OCI-LY7 (cell line): ENCODE measurements at regions not wholly inside any gene's neighbourhood (a gene's known extent, or its start where the extent isn't known, plus 50 kb on each side); places are given as distances from the start of the nearest gene placed in this dataset.

Source experiments
- BruUV-seq: library from RNA; stranded (reverse); fragments of 400-500 nt; replicated peaks from 2 replicates; lab custom pipeline; 2021; lab: Mats Ljungman, UMichigan
- CTCF ChIA-PET: fragments of 300-600 bp; sonication (Branson Sonifier 250); formaldehyde crosslinking; loops from one replicate; lab custom pipeline; 2022; ENCODE audit warnings: antibody characterized with exemption; ENCODE audit not compliant: unreplicated experiment; lab: Charles Lee
- POLR2A ChIA-PET: fragments of 300-600 bp; sonication (Branson Sonifier 250); formaldehyde crosslinking; loops from one replicate; lab custom pipeline; 2022; ENCODE audit warnings: antibody characterized with exemption; lab: Charles Lee
- DNase-seq: peaks from one replicate; pipeline ENCODE4 v3.0.0-alpha.2; 2015; ENCODE audit warnings: low spot score
- H2AFZ ChIP-seq: fragments of 200-600 bp; sonication (generic), shearing (Covaris generic); 2 replicates; pipeline ENCODE4 v1.6.1; 2014; ENCODE audit warnings: mild to moderate bottlenecking, antibody characterized with exemption, low read length, moderate library complexity
- H3K27ac ChIP-seq: fragments of 200-600 bp; sonication (generic); 2 replicates; pipeline ENCODE4 v1.5.1; 2014; ENCODE audit warnings: mixed run types, low read depth, mild to moderate bottlenecking, moderate library complexity, low read length, inconsistent platforms; ENCODE audit not compliant: poor library complexity, severe bottlenecking
- H3K36me3 ChIP-seq: fragments of 200-600 bp; sonication (generic); 2 replicates; pipeline ENCODE4 v1.6.1; 2014; ENCODE audit warnings: mild to moderate bottlenecking, antibody characterized with exemption, low read length, moderate library complexity, mixed read lengths; ENCODE audit not compliant: insufficient read depth
- H3K4me1 ChIP-seq: fragments of 200-600 bp; sonication (generic); 2 replicates; pipeline ENCODE4 v1.5.1; 2014; ENCODE audit warnings: mild to moderate bottlenecking, low read length; ENCODE audit not compliant: insufficient read depth, poor library complexity, severe bottlenecking
- H3K4me2 ChIP-seq: fragments of 200-600 bp; sonication (generic); 2 replicates; pipeline ENCODE4 v1.6.1; 2014; ENCODE audit warnings: mild to moderate bottlenecking, low read length
- H3K4me3 ChIP-seq: fragments of 200-600 bp; sonication (generic); 2 replicates; pipeline ENCODE4 v1.5.1; 2014; ENCODE audit warnings: mild to moderate bottlenecking, low read depth, low read length; ENCODE audit not compliant: poor library complexity, severe bottlenecking
- H3K79me2 ChIP-seq: fragments of 200-600 bp; sonication (generic); 2 replicates; pipeline ENCODE4 v1.6.1; 2016; ENCODE audit warnings: low read depth, mild to moderate bottlenecking, low read length, moderate library complexity, mixed read lengths; ENCODE audit not compliant: insufficient read depth
- H3K9me2 ChIP-seq: fragments of 200-600 bp; sonication (generic); 2 replicates; pipeline ENCODE4 v1.6.1; 2016; ENCODE audit warnings: mild to moderate bottlenecking, low read length, mixed read lengths; ENCODE audit not compliant: insufficient read depth
- H3K9me3 ChIP-seq: fragments of 200-600 bp; sonication (generic); 2 replicates; pipeline ENCODE4 v1.6.1; 2014; ENCODE audit warnings: mild to moderate bottlenecking, mixed run types, low read length, mixed read lengths
- H4K20me1 ChIP-seq: fragments of 200-600 bp; sonication (generic); 2 replicates; pipeline ENCODE4 v1.6.1; 2014; ENCODE audit warnings: mild to moderate bottlenecking, antibody characterized with exemption, low read length, moderate library complexity, mixed read lengths; ENCODE audit not compliant: insufficient read depth
- CTCF ChIP-seq: fragments of 200-600 bp; sonication (generic); conservative IDR thresholded peaks from 2 replicates; pipeline ENCODE4 v1.5.1; 2014; ENCODE audit warnings: mild to moderate bottlenecking, antibody characterized with exemption, low read length, moderate library complexity, mixed read lengths
- EZH2phosphoT487 ChIP-seq: fragments of 200-600 bp; sonication (generic); IDR thresholded peaks from 2 replicates; pipeline ENCODE4 v1.6.1; 2018; ENCODE audit warnings: low read depth, borderline replicate concordance, mild to moderate bottlenecking, mixed run types, antibody characterized with exemption, low read length, moderate library complexity, mixed read lengths
- intact Hi-C: fragments of 100-400 bp; cut with micrococcal nuclease; formaldehyde crosslinking; loops from one replicate; pipeline ENCODE4 v1.10.0; 2022; ENCODE audit not compliant: unreplicated experiment

- intact Hi-C loops = no loop called here
- Histone ChIP-seq H3K4me2 (no peak overlapping the region), H3K4me3 (no peak overlapping the region), H3K4me1 (no peaks in the 10 kb centered on the region), H3K9me2 (no peaks in the 10 kb centered on the region), H3K9me3 (no peaks in the 10 kb centered on the region), H3K79me2 (no peaks in the 10 kb centered on the region), H3K27ac (no peak overlapping the region), H4K20me1 (no peaks in the 10 kb centered on the region), H2AFZ (no peak overlapping the region), H3K36me3 (no peaks in the 10 kb centered on the region)
- CTCF ChIA-PET = no interaction called here
- POLR2A ChIA-PET = interaction anchor here (0.6 kb wide), 1 partner anchor 413 kb away, joined by 3 read pairs; no protein-coding TSS in a partner anchor
- no peak for TF ChIP-seq EZH2phosphoT487
- DNase-seq = no peak
- BruUV-seq = no TSS peak
Measured at GRCh38 chr5:61821561-61821960, 484.4 kb upstream of the KIF2A start.

- H3K36me3 ChIP-seq = no peaks in the 10 kb centered on the region
- POLR2A ChIA-PET = no interaction called here
- TF ChIP-seq EZH2phosphoT487 (no peak), CTCF (no peak)
- BruUV-seq = no TSS peak
- no peak overlapping the region for H3K4me3 ChIP-seq
- no peak overlapping the region for H3K4me2 ChIP-seq
- no peaks in the 10 kb centered on the region for H3K4me1 ChIP-seq
- CTCF ChIA-PET = no interaction called here
- H2AFZ ChIP-seq = no peak overlapping the region
- H3K27ac ChIP-seq = no peak overlapping the region
- H3K79me2 ChIP-seq = no peaks in the 10 kb centered on the region
- intact Hi-C loops = no loop called here
- no peaks in the 10 kb centered on the region for H3K9me2 ChIP-seq
- no peaks in the 10 kb centered on the region for H4K20me1 ChIP-seq
- no peaks in the 10 kb centered on the region for H3K9me3 ChIP-seq
- no peak for DNase-seq
Measured at GRCh38 chr5:61822584-61822983, 483.4 kb upstream of the KIF2A start.

- intact Hi-C loops = no loop called here
- BruUV-seq = no TSS peak
- Histone ChIP-seq H3K9me2 (no peaks in the 10 kb centered on the region), H3K27ac (no peak overlapping the region), H3K4me3 (no peak overlapping the region), H3K9me3 (no peaks in the 10 kb centered on the region), H3K4me2 (no peak overlapping the region), H3K36me3 (no peaks in the 10 kb centered on the region), H3K4me1 (no peaks in the 10 kb centered on the region), H2AFZ (no peak overlapping the region), H4K20me1 (no peaks in the 10 kb centered on the region), H3K79me2 (no peaks in the 10 kb centered on the region)
- no peak for DNase-seq
- POLR2A ChIA-PET = no interaction called here
- CTCF ChIA-PET = no interaction called here
- TF ChIP-seq CTCF = no peak
- TF ChIP-seq EZH2phosphoT487 = no peak
Measured at GRCh38 chr5:61823065-61823464, 482.9 kb upstream of the KIF2A start.
